H9 (cell line): ENCODE measurements at regions not wholly inside any gene's neighbourhood (a gene's known extent, or its start where the extent isn't known, plus 50 kb on each side); places are given as distances from the start of the nearest gene placed in this dataset.

Experiments used
- DNase-seq: peaks from one replicate; pipeline ENCODE4 v3.0.0-alpha.2; 2017
- H2AFZ ChIP-seq: one replicate; pipeline ENCODE4 v1.6.1; 2013; ENCODE audit warnings: mild to moderate bottlenecking, low read length, control low read depth, moderate library complexity
- H2AK5ac ChIP-seq: 2 replicates; pipeline ENCODE4 v1.6.1; 2013; ENCODE audit warnings: low read length, control low read depth, mixed read lengths; ENCODE audit not compliant: insufficient read length
- H2BK120ac ChIP-seq: one replicate; pipeline ENCODE4 v1.6.1; 2013; ENCODE audit warnings: low read depth, mild to moderate bottlenecking, low read length, control low read depth, inconsistent platforms; ENCODE audit not compliant: poor library complexity, severe bottlenecking
- H2BK12ac ChIP-seq: 2 replicates; pipeline ENCODE4 v1.6.1; 2013; ENCODE audit warnings: low read length, control low read depth, mixed read lengths, low read depth; ENCODE audit not compliant: insufficient read length
- H2BK15ac ChIP-seq: 2 replicates; pipeline ENCODE4 v1.6.1; 2013; ENCODE audit warnings: low read depth, low read length, control low read depth
- H2BK20ac ChIP-seq: one replicate; pipeline ENCODE4 v1.6.1; 2013; ENCODE audit warnings: low read depth, mild to moderate bottlenecking, low read length, control low read depth, inconsistent platforms; ENCODE audit not compliant: poor library complexity, severe bottlenecking
- H2BK5ac ChIP-seq: 2 replicates; pipeline ENCODE4 v1.6.1; 2013; ENCODE audit warnings: low read length, control low read depth, mixed read lengths; ENCODE audit not compliant: insufficient read length
- H3K14ac ChIP-seq: 2 replicates; pipeline ENCODE4 v1.6.1; 2013; ENCODE audit warnings: low read length, control low read depth; ENCODE audit not compliant: insufficient read depth
- H3K18ac ChIP-seq: 2 replicates; pipeline ENCODE4 v1.6.1; 2013; ENCODE audit warnings: low read depth, mild to moderate bottlenecking, mixed read lengths, low read length, control low read depth; ENCODE audit not compliant: insufficient read length
- H3K23ac ChIP-seq: 2 replicates; pipeline ENCODE4 v1.6.1; 2013; ENCODE audit warnings: low read length, control low read depth, mixed read lengths, low read depth; ENCODE audit not compliant: insufficient read length
- H3K23me2 ChIP-seq: 2 replicates; pipeline ENCODE4 v1.6.1; 2013; ENCODE audit warnings: low read depth, mild to moderate bottlenecking, mixed read lengths, low read length, control low read depth; ENCODE audit not compliant: insufficient read length, poor library complexity, severe bottlenecking
- H3K27ac ChIP-seq: 2 replicates; pipeline ENCODE4 v1.5.1; 2013; ENCODE audit warnings: low read length, control low read depth, mixed read lengths, low read depth; ENCODE audit not compliant: insufficient read length
- H3K27me3 ChIP-seq: 2 replicates; pipeline ENCODE4 v1.6.1; 2013; ENCODE audit warnings: low read length, control low read depth, inconsistent platforms; ENCODE audit not compliant: insufficient read depth
- H3K4ac ChIP-seq: 2 replicates; pipeline ENCODE4 v1.6.1; 2013; ENCODE audit warnings: low read depth, mild to moderate bottlenecking, control low read depth, inconsistent platforms, low read length, moderate library complexity
- H3K4me1 ChIP-seq: 2 replicates; pipeline ENCODE4 v1.6.1; 2013; ENCODE audit warnings: low read length, control low read depth, inconsistent platforms; ENCODE audit not compliant: insufficient read depth
- H3K4me2 ChIP-seq: 2 replicates; pipeline ENCODE4 v1.6.1; 2013; ENCODE audit warnings: low read length, control low read depth, mixed read lengths; ENCODE audit not compliant: insufficient read length, insufficient read depth
- H3K56ac ChIP-seq: 2 replicates; pipeline ENCODE4 v1.6.1; 2013; ENCODE audit warnings: low read depth, mild to moderate bottlenecking, mixed read lengths, low read length, control low read depth; ENCODE audit not compliant: insufficient read length
- H3K79me1 ChIP-seq: 2 replicates; pipeline ENCODE4 v1.6.1; 2013; ENCODE audit warnings: low read depth, mild to moderate bottlenecking, moderate library complexity, low read length, control low read depth, inconsistent platforms; ENCODE audit not compliant: insufficient read depth, poor library complexity, severe bottlenecking
- H3K79me2 ChIP-seq: 2 replicates; pipeline ENCODE4 v1.6.1; 2013; ENCODE audit warnings: low read length, control low read depth, inconsistent platforms; ENCODE audit not compliant: insufficient read depth
- H3K9ac ChIP-seq: 2 replicates; pipeline ENCODE4 v1.6.1; 2013; ENCODE audit warnings: low read length, control low read depth, mixed read lengths; ENCODE audit not compliant: insufficient read length; ENCODE audit errors: extremely low read depth
- H3K9me3 ChIP-seq: one replicate; pipeline ENCODE4 v1.6.1; 2013; ENCODE audit warnings: low read depth, low read length, inconsistent platforms; ENCODE audit not compliant: control insufficient read depth
- H3T11ph ChIP-seq: one replicate; pipeline ENCODE4 v1.6.1; 2013; ENCODE audit warnings: mild to moderate bottlenecking, low read length, control low read depth, inconsistent platforms
- H4K20me1 ChIP-seq: one replicate; pipeline ENCODE4 v1.6.1; 2013; ENCODE audit not compliant: control insufficient read depth, insufficient read length, insufficient read depth
- H4K5ac ChIP-seq: 2 replicates; pipeline ENCODE4 v1.6.1; 2013; ENCODE audit warnings: low read depth, mild to moderate bottlenecking, mixed read lengths, low read length, control low read depth; ENCODE audit not compliant: insufficient read length
- H4K8ac ChIP-seq: replicated peaks from 2 replicates; pipeline ENCODE4 v1.6.1; 2013; ENCODE audit warnings: low read length, control low read depth, mixed read lengths, low read depth; ENCODE audit not compliant: insufficient read length
- H4K91ac ChIP-seq: 2 replicates; pipeline ENCODE4 v1.6.1; 2013; ENCODE audit warnings: low read depth, mild to moderate bottlenecking, moderate library complexity, mixed read lengths, low read length, control low read depth; ENCODE audit not compliant: insufficient read length
- H3K27ac Mint-ChIP-seq, 3 experiments: 2 replicates in 2 of 3; 3 replicates in 1 of 3; pipeline ENCODE4 v1.8.0; 2020 to 2021; ENCODE audit warnings: mixed read lengths in 3 of 3, mild to moderate bottlenecking in 1 of 3, moderate library complexity in 1 of 3
- H3K27me3 Mint-ChIP-seq: 2 replicates; pipeline ENCODE4 v1.8.0; 2021; ENCODE audit warnings: low read depth, mild to moderate bottlenecking, moderate library complexity, mixed read lengths
- H3K36me3 Mint-ChIP-seq, 3 experiments: 2 replicates in 2 of 3; 3 replicates in 1 of 3; pipeline ENCODE4 v1.8.0; 2020 to 2021; ENCODE audit warnings: low read depth in 3 of 3, mixed read lengths in 3 of 3; ENCODE audit not compliant: insufficient read depth in 1 of 3
- H3K4me1 Mint-ChIP-seq, 2 experiments: 2 replicates each; pipeline ENCODE4 v1.8.0; 2020; ENCODE audit warnings: mixed read lengths in 2 of 2
- H3K4me3 Mint-ChIP-seq, 2 experiments: 2 replicates in 1 of 2; 3 replicates in 1 of 2; pipeline ENCODE4 v1.8.0; 2020 to 2021; ENCODE audit warnings: mild to moderate bottlenecking in 2 of 2, mixed read lengths in 2 of 2, moderate library complexity in 1 of 2
- H3K9me3 Mint-ChIP-seq, 2 experiments: 2 replicates in 1 of 2; 3 replicates in 1 of 2; pipeline ENCODE4 v1.8.0; 2020; ENCODE audit warnings: mild to moderate bottlenecking in 2 of 2, mixed read lengths in 2 of 2, moderate library complexity in 1 of 2
- whole genome bisulfite sequencing: extraction: QIAGEN DNeasy Blood & Tissue Kit; methylation state at CpG from one replicate; pipeline ENCODE4 v1.1.7; 2013; ENCODE audit warnings: missing lambda C conversion rate, low lambda C conversion rate, mixed read lengths; ENCODE audit not compliant: insufficient read length; ENCODE audit errors: extremely low coverage; 5-methylcytosine and 5-hydroxymethylcytosine counted together
- TF ChIP-seq, protein P1 (sequence below): fragments of 200-600 bp; sonication (generic); conservative IDR thresholded peaks from 3 replicates; pipeline ENCODE4 v1.8.0; 2021; ENCODE audit warnings: antibody characterized with exemption, mild to moderate bottlenecking

DNA sequence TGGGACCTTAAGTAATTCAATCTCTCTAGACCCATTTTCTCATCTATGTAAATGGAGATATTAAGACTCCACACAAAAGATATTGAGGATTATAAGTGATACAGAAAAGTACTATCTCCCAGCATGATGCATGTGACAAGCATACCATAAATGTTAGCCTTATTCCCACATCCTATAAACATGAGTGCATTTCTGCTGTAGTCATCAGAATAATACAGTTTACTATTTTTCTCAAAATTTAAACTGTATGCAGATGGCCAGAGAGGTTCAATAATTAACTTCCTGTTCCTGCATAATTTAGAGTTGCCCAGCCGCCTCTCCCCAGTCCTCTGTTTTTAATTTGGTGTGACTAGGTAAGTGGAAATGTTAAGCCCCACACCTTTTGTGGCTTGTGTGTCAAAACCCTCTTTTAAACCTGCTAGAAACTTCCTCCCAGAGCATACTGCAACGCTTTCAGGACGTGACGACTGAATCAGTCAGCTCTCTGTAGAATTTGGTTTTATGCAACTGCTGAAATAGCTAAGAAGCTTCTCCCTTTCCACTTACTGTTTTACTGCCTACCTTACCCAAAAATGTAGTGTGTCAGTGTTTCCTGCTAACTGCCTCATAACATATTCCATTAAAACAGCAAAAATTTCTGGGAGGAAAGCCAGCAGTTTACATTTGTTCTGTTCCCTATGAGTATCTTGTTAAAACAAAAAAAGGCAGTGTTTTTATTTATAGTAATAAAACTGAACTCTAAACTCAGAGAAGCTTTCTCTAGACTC lies 1037.9 kb downstream of the EPHA3 start:
- Mint-ChIP-seq H3K9me3 (peaks cover 0 to 4% of the 10 kb centered on the region in 2 experiments; a peak in 1 of 5 replicates), H3K27me3 (no peaks in the 10 kb centered on the region), H3K4me1 (peaks cover 9 to 11% of the 10 kb centered on the region in 2 experiments), H3K27ac (peak overlapping the region in 1 of 3 experiments; percentile 46; a peak in 2 of 7 replicates), H3K36me3 (no peaks in the 10 kb centered on the region), H3K4me3 (no peak overlapping the region)
- H2BK15ac ChIP-seq: no peak overlapping the region
- H3K4me1 ChIP-seq: no peaks in the 10 kb centered on the region
- no peaks in the 10 kb centered on the region for H4K20me1 ChIP-seq
- H2AFZ ChIP-seq: no peak overlapping the region
- H3K9ac ChIP-seq: no peak overlapping the region
- no peak overlapping the region for H3T11ph ChIP-seq
- H2BK5ac ChIP-seq: no peak overlapping the region
- H2BK12ac ChIP-seq: no peak overlapping the region
- H2BK20ac ChIP-seq: no peak overlapping the region
- no peaks in the 10 kb centered on the region for H3K23me2 ChIP-seq
- H3K56ac ChIP-seq: no peak overlapping the region
- H4K5ac ChIP-seq: no peak overlapping the region
- no CpG with 5 or more reads among the region's 4 CpGs for WGBS
- no peak overlapping the region for H3K14ac ChIP-seq
- H3K79me2 ChIP-seq: no peaks in the 10 kb centered on the region
- no peak overlapping the region for H3K18ac ChIP-seq
- no peak overlapping the region for H3K27ac ChIP-seq
- H3K4me2 ChIP-seq: no peak overlapping the region
- no peak overlapping the region for H2AK5ac ChIP-seq
- H2BK120ac ChIP-seq: no peak overlapping the region
- H3K23ac ChIP-seq: no peak overlapping the region
- no peak overlapping the region for H4K91ac ChIP-seq
- TF ChIP-seq, protein P1, sequence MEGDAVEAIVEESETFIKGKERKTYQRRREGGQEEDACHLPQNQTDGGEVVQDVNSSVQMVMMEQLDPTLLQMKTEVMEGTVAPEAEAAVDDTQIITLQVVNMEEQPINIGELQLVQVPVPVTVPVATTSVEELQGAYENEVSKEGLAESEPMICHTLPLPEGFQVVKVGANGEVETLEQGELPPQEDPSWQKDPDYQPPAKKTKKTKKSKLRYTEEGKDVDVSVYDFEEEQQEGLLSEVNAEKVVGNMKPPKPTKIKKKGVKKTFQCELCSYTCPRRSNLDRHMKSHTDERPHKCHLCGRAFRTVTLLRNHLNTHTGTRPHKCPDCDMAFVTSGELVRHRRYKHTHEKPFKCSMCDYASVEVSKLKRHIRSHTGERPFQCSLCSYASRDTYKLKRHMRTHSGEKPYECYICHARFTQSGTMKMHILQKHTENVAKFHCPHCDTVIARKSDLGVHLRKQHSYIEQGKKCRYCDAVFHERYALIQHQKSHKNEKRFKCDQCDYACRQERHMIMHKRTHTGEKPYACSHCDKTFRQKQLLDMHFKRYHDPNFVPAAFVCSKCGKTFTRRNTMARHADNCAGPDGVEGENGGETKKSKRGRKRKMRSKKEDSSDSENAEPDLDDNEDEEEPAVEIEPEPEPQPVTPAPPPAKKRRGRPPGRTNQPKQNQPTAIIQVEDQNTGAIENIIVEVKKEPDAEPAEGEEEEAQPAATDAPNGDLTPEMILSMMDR: no peak
- no peaks in the 10 kb centered on the region for H3K79me1 ChIP-seq
- no peaks in the 10 kb centered on the region for H3K27me3 ChIP-seq
- H4K8ac ChIP-seq: no peak overlapping the region
- DNase-seq: no peak
- H3K4ac ChIP-seq: no peak overlapping the region
- H3K9me3 ChIP-seq: no peaks in the 10 kb centered on the region
